GM21360 (cell line): ENCODE measurements at regions not wholly inside any gene's neighbourhood (a gene's known extent, or its start where the extent isn't known, plus 50 kb on each side); places are given as distances from the start of the nearest gene placed in this dataset.

Source experiments
- ATAC-seq: cut with Tn5 transposase; IDR thresholded peaks from one replicate; pipeline ENCODE4 v1.9.1; 2021; ENCODE audit warnings: mild to moderate bottlenecking, moderate library complexity; ENCODE audit not compliant: unreplicated experiment

- no peak for ATAC-seq
Observed at GRCh38 chr6:113170454-113170853, 686.7 kb upstream of the MARCKS start.

- ATAC-seq, result no peak
Observed at GRCh38 chr6:113171882-113172281, 685.3 kb upstream of the MARCKS start.

GRCh38 chr6:113172531-113172966 lies 684.6 kb upstream of the MARCKS start:
- no peak for ATAC-seq

GRCh38 chr6:113178349-113178748 lies 678.8 kb upstream of the MARCKS start:
- ATAC-seq, result no peak

DNA sequence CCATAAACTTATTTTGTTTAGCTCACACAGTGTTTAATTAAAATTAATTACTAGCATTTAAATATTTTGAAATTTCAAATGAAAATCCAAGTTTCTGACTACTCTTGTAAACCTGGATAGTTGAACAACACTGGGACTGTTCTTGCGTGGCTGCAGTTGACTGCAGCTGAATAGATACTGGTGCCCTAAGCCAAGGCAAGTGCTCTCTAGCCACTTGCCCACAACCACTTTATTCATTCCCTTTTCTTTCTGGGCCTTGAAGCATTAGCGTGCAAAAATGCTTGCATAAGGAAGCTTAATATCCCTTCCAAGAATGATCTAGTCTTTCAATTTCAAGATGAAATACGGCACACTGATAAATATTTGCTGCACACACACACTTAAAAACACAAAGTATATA lies 676.0 kb upstream of the MARCKS start:
- no peak for ATAC-seq

DNA sequence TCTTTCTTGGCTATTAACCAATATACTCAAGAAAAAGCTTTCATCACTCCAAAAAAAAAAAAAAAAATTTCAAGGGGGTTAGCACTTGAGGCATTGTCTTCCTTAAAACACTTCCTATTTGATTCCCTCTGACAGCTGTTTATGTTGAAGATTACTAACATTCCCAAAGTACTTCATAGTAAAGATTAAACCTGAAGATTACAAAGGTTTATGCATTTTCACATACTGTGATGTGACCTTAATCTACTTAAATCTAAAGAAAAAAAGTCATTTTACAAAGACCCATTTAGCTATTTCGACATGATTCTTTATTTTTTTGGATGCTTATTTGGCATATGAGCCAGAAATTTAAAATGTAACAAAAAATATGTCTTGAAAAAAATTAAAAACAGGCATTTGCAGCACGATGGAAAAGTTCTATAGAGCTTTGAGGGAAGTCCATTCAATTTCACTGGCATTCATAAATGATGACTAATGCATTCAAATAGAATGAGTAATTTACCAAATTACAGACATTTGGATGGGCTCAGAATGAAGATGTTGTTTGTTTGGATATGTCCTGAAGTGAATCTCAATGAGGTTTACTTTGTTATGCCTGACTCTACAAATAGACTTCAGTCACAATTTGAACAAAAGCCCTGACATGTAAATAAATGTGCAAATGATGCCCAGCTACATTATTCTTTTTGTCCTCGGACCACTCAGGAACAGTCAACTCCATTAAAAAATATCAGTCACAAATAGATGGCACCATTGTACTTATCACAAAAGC lies 674.6 kb upstream of the MARCKS start:
- ATAC-seq, result no peak

DNA sequence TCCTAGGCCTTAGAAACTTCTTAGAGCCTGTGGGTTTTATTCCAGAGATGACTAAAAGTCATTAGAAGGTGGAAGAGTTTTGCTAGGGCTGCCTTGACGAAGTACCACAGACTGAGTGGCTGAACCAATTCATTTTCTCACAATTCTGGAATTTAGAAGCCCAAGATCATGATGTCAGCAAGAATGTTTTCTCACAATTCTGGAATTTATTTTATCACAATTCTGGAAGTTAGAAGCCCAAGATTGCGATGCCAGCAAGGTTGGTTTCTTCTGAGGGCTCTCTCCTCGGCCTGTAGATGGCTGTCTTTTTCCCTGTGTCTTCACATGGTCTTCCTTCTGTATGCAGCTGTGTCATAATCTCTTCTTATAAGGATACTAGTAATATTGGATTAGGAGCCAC lies 672.9 kb upstream of the MARCKS start:
- ATAC-seq, result no peak

DNA sequence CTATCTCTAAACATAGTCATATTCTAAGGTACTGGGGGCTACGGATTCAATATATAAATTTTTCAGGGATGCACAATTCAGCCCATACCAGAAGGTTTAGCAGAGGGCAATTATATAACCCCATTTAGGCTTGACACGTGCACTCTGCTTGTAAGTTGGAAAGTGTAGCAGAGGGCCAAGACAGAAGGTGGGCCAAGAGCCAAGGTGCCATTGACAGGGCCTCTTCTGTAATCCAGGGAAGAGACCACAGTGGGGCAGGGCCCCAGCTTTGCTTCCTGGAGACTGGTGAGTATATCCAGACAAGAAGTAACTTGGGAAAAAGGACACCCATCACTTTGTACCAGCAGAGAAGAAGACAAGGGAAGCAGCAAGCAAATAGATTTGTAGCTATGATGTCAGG lies 672.4 kb upstream of the MARCKS start:
- no peak for ATAC-seq

DNA sequence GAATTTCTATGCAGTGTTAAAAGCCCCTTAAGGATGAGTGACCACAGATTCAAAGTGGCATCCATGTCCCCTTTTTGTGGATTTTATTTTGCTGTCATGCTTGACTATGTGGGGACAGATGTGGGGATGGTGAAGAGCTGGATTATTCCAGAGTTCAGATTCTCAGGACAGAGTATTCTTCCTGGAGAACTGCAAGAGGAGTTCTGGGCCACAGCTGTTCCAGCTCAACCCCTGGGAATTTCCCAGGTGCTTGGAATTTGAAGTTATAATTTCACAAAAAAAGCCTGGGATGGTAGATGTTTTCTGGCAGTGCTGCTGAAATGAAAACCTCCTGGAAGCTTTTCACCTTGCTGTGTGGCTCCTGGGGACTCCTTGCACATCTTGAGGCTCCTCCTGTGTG lies 671.8 kb upstream of the MARCKS start:
- no peak for ATAC-seq

DNA sequence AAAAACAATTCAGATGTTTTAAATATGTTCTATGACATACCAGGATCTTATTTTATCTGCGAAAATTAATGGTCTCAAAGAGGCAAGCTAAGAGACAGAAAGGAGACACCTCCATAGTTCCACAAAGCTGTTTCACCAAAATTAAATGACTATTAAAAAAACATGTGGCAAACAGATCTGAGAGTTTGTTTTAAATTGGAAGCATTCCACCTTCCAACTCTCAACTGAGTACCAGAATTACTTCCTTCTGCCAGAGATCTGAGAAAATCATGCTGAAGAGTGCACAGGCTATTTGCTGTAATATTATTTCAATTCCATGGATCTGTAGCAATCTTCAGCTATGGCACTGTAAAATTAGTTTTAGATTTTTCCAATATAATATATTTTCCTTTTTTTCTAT lies 669.5 kb upstream of the MARCKS start:
- no peak for ATAC-seq

DNA sequence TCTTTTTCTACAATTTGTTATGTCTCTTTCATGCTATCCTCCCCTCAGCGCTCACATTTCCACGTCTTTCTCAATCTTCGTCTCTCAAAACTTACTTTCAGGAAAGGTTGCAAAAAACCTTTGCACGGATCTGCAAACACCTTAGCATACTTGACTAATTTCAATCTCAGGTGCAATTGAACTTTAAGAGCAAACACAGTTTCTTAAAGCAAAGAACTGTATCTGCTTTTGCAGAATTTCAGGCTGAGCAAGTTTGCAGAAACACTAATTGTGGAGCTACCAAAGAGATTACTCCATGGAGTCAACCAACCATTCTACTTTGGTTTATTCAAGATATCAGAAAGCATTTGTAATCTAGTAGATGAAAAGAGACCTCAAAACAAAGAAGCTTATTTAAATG lies 668.2 kb upstream of the MARCKS start:
- no peak for ATAC-seq

- ATAC-seq, result no peak
Observed at GRCh38 chr6:113190170-113190569, 667.0 kb upstream of the MARCKS start.

- no peak for ATAC-seq
Observed at GRCh38 chr6:113194090-113194489, 663.1 kb upstream of the MARCKS start.

GRCh38 chr6:113202852-113203714 lies 654.1 kb upstream of the MARCKS start:
- ATAC-seq, result no peak

DNA sequence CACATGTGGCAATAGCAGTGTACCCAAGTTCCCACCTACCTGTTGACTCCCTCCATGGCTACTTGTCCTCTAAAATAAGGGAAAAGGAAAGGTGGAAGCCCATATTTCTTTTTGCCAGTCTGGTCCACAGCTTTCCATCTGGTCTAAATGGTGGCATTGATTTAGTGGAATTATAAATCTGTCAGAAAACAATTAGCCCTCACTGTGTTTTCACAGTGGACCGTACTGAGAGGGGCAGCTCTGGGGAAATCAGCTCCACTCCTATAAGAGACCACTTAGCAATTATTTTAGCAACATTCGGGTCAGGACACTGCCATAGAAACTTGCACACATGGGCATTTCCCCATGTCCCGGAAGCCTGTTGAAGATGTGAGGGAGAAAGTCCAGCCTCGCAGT lies 653.4 kb upstream of the MARCKS start:
- ATAC-seq, result no peak

- no peak for ATAC-seq
Observed at GRCh38 chr6:113205553-113205952, 651.6 kb upstream of the MARCKS start.

DNA sequence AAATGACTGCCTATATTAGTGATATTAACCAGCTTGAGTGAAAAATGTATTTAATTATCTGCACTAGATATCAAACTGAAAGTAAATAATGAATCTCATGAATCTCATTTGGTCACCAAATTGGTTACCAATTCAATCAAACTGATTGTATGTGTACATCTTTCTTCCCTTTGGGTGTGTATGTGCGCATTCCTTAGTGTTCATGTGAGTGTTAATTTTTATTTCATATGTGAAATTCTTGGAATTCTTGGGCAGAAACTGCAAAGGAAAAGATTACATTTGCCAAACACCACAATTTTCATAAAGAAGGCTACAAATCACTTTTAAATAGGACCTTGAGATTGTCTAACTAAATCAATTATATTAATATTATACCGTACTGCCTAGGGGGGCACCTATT lies 648.4 kb upstream of the MARCKS start:
- ATAC-seq, result no peak

DNA sequence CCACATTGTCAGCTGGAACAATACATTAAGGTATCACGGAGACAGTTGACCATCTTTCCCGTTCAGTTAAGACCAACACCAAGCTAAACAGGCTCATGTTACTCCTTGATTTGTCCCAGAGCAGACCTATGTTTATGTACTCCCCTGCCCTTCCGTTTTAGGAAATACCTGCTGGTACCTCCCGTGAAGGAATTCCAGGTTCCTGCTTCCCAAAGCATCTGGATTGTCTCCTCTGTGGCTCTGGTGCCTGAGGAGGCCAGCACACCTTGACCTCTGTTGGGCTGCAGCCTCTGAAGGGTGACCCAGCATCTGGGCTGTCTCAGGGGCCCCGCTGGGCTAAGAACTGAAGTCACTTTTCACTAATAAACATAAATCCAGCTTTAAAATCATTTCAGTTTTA lies 647.8 kb upstream of the MARCKS start:
- ATAC-seq, result no peak

DNA sequence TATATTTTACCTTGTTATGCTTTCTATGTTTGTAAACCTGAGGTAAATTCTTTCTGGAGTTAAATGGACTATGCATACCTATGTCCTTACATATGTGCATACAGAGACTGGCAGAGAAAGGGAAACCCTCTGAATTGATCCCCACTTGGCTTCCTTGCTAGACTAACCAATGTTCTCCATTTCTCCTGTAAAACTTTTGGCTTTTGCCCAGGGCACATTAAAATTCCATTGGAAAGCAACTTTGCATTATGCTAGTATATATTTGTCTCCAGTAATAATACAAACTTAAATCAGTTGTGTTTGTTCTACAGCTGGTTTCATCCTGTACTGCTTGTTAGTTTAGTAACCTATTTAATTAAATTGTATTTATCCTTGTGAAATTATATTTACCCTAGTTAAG lies 646.0 kb upstream of the MARCKS start:
- ATAC-seq, result no peak

- no peak for ATAC-seq
Observed at GRCh38 chr6:113219783-113220182, 637.4 kb upstream of the MARCKS start.

DNA sequence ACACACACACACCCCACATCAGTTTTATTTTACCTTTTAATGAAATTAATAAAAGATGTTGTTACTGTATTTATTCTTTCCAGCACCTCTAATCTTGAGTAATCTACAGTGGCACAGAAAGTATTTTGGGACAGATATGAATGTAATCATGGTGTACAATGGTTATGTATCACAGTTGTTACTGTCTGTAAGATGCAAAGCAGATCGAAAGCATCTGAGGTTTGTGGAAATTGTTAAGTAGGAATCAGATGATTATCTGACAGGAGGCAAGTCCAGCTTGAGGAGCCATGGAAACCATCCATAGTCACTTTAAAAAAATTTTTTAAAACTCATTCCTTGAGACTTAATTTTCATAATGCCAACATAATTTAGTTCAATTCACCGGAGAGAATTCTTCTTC lies 636.3 kb upstream of the MARCKS start:
- no peak for ATAC-seq

DNA sequence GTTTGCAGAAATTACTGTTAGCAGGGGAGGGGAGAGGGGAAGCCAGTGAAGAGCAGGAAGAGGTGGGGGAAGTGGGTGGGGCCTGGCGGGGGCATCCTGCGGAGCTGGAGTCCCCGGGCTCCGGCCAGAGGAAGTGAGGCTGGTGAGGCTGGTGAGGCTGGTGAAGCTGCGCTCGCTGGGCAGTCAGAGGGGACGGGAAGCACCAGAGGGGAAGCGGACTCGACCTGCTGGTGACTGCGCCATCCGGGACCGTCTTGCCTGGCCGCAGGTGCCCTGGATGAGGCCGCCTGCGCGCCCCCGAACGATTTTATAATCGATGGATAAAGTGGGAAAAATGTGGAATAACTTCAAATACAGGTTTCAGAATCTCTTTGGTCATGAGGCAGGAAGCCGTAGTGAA lies 635.3 kb upstream of the MARCKS start:
- ATAC-seq, result no peak
